Right atrium auricular region (tissue), 2 donors: ENCODE measurements at regions not wholly inside any gene's neighbourhood (a gene's known extent, or its start where the extent isn't known, plus 50 kb on each side); places are given as distances from the start of the nearest gene placed in this dataset.
"Not testable (repeated sequence)": the region's sequence is repeated elsewhere in the genome, so short reads cannot be mapped to it uniquely, and the experiment has no call there.

ENCODE experiments used
- DNase-seq: peaks from one replicate; pipeline ENCODE4 v3.0.0-alpha.2; 2019; ENCODE audit warnings: low spot score
- H3K27ac ChIP-seq, 2 donors: fragments of 200-600 bp; sonication (generic); 1 replicate in 1 of 2; 2 replicates in 1 of 2; pipeline ENCODE4 v1.5.1; 2016 to 2019
- H3K27me3 ChIP-seq, 2 donors: fragments of 200-600 bp; sonication (generic); one replicate each; pipeline versions ENCODE4 v1.5.1 to v1.6.0; 2017 to 2019
- H3K36me3 ChIP-seq: fragments of 200-600 bp; sonication (generic); one replicate; pipeline ENCODE4 v1.5.1; 2016
- H3K4me1 ChIP-seq, 2 donors: fragments of 200-600 bp; sonication (generic); one replicate each; pipeline versions ENCODE4 v1.5.1 to v1.6.0; 2017 to 2019
- H3K4me3 ChIP-seq, 2 donors: fragments of 200-600 bp; sonication (generic); 1 replicate in 1 of 2; 2 replicates in 1 of 2; pipeline ENCODE4 v1.5.1; 2017 to 2019; ENCODE audit warnings: mild to moderate bottlenecking in 1 of 2, moderate library complexity in 1 of 2
- H3K9me3 ChIP-seq, 2 donors: fragments of 200-600 bp; sonication (generic); one replicate each; pipeline ENCODE4 v1.5.1; 2019
- CTCF ChIP-seq, 2 donors: fragments of 200-600 bp; sonication (generic); IDR thresholded peaks; one replicate each; pipeline ENCODE4 v1.5.1; 2019; ENCODE audit warnings: antibody characterized with exemption in 2 of 2

DNA sequence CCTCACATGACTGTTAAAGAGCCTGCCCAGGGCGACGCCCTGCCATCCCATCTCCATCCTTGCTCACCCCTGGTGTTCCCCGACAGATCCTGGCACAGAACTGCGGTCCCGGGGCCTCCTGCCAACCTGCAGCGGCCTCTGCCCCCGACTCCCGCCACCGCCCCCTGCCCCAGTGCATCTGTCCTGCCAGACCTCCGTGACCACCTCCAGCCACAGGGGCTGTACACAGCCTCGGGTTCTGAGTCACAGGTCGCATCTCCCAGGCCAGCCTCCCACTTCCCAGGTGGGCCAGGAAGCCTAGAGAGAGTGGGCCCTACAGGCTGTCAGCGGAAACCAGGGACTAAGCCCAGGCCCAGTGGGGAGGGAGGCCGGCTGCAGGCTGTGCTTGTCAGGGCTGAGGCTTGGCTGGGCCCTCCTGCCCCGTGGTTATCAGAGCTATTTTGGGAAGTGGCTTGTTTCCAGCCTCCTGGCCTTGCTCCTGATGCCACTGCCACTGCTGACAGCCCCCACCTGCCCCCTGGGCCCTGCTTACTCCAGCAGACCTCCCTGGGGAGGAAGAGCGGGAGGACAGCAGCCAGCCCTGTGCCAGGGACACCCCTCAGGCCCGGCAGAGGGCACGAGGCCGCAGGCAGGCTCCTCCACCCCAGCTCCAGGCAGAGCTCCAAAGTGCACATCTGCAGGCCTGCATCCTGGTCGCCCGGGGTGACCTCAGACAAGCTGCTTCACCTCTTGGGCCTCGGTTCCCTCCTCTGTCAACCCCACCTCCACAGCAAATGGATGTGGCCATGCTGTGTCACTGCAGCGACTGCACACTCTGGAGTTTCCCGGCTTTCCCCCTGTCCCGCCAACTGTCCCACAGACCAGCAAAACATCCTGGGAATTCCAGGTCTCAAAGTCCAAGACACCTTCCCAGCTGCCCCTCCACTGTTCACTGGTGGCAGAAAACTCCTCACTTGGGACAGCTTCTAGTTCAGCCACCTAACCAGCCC, 124.1 kb upstream of the AKAP13 start:
- H3K27me3 ChIP-seq, H3K36me3 ChIP-seq, H3K9me3 ChIP-seq, H3K4me3 ChIP-seq, DNase-seq: not testable (repeated sequence)
- Histone ChIP-seq H3K4me1 (peaks cover 0 to 14% of the 10 kb centered on the region in 2 donors), H3K27ac (peak overlapping the region; percentile 78 to 80)

DNA sequence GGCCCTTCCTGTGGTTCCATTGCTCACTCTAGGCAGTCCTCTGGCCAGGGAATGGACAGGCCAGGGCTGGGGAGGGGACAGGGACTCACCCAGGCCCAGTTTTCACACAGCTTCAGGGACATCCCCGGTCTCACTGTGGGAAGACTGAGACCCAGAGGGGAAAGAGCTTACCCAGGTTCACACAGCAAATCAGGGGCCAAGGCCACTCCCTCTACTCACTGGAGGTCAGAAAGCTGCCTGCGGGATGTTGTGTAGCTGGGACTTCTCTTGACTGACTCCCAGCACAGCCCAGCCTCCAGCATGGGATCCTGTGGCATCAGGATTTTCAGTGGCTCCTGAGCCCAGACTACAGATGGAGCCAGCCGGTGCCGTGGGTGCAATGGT, 122.3 kb upstream of the AKAP13 start:
- not testable (repeated sequence) for H3K27ac ChIP-seq, DNase-seq, H3K9me3 ChIP-seq, H3K36me3 ChIP-seq, H3K4me3 ChIP-seq, H3K27me3 ChIP-seq
- peaks cover 0 to 14% of the 10 kb centered on the region in 2 donors for H3K4me1 ChIP-seq

GRCh38 chr15:85258559-85259209, 121.7 kb upstream of the AKAP13 start:
- H3K9me3 ChIP-seq, DNase-seq, H3K4me3 ChIP-seq, H3K27ac ChIP-seq, H3K27me3 ChIP-seq, H3K36me3 ChIP-seq: not testable (repeated sequence)
- peaks cover 0 to 14% of the 10 kb centered on the region in 2 donors for H3K4me1 ChIP-seq

GRCh38 chr15:85260526-85260925, 119.9 kb upstream of the AKAP13 start:
- H3K36me3 ChIP-seq, H3K4me1 ChIP-seq, DNase-seq, H3K27ac ChIP-seq, H3K9me3 ChIP-seq, H3K4me3 ChIP-seq, H3K27me3 ChIP-seq: not testable (repeated sequence)

DNA sequence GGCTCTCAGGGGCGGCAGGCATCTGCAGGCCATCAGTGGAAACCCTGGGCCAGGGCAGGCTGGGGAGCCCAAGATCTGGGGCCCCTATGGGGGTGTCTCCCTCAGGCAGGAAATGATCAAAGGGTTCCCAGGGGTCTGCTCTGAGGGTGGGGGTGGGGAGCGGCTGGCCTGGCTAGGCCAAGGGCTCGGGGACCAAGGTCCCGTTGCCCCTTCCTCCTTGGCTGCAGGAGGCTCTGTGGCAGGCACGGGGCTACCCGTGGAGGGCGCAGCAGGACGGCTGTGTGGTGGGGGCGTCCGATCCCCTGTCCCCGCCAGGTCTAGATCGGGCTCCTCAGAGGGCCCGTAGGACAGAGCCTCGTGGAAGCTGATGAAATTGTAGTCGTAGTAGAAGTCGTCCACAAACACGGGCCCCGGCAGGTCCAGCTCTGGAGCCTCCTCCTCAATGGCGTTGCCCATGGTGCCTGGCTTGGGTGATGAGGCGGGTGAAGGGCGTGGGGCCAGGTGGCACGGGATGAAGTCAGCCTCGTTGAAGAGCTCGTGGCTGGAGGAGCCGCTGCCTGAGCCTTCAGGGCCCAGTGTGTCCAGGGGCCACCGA, 117.8 kb upstream of the AKAP13 start:
- H3K36me3 ChIP-seq, H3K4me3 ChIP-seq, H3K27me3 ChIP-seq, H3K9me3 ChIP-seq, H3K4me1 ChIP-seq, H3K27ac ChIP-seq: not testable (repeated sequence)
- DNase-seq, result peak; percentile 44

DNA sequence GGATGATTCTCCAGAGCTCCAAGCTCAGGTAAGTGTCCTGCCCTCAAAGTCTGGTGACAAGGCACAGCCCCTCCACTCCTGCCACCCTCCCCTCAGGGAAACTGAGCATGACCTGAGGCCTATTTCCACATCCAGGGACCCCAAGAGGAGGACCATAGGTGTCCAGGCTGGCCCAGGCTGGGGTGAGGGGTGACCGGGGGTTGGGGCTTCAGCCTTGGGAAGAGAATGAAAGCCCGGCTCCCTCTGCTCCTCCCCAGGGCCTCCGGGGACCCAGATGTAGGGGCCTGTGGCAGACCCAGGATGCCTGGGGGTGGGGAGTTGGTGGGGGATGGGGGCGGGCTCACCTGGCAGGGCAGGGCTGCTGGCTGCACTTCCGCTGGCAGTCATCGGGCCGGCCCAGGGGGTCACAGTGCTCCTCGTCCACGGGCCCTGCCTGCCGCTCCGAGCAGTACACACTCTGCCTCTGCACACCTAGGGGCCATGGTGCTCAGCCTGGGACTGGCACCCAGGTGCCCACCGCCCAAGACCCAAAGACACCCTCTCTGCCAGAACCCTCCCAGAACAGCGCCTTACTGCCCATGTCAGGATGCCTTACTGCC, 116.5 kb upstream of the AKAP13 start:
- H3K9me3 ChIP-seq, H3K27me3 ChIP-seq, H3K4me1 ChIP-seq, H3K27ac ChIP-seq, H3K4me3 ChIP-seq, H3K36me3 ChIP-seq: not testable (repeated sequence)
- DNase-seq, result peak; percentile 7

DNA sequence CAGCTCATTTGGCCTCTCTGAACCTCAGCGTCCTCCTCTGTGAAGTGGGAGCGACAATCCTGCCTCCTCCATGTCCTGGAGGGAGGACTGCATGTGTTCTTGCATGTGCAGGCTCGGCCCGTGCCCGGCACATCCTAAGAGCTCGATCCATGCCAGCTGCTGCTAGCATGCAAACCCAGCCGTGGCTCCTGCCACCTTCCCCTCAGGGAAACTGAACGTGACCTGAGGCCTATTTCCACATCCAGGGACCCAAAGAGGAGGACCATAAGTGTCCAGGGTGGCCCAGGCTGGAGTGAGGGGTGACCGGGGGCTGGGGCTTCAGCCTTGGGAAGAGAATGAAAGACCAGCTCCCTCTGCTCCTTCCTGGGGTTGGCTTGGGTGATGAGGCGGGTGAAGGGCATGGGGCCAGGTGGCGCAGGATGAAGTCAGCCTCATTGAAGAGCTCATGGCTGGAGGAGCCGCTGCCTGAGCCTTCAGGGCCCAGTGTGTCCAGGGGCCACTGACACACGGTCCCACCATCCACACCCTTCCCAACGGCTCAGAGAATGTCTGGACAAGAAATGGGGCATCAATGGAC, 115.7 kb upstream of the AKAP13 start:
- H3K4me1 ChIP-seq, H3K27me3 ChIP-seq, H3K27ac ChIP-seq, H3K9me3 ChIP-seq, H3K36me3 ChIP-seq, H3K4me3 ChIP-seq: not testable (repeated sequence)
- peak; percentile 42 for DNase-seq

- H3K4me1 ChIP-seq, H3K27me3 ChIP-seq, H3K36me3 ChIP-seq, H3K9me3 ChIP-seq, H3K27ac ChIP-seq, H3K4me3 ChIP-seq: not testable (repeated sequence)
- peak; percentile 32 for DNase-seq
Measured at GRCh38 chr15:85267158-85267857, 113.1 kb upstream of the AKAP13 start.

DNA sequence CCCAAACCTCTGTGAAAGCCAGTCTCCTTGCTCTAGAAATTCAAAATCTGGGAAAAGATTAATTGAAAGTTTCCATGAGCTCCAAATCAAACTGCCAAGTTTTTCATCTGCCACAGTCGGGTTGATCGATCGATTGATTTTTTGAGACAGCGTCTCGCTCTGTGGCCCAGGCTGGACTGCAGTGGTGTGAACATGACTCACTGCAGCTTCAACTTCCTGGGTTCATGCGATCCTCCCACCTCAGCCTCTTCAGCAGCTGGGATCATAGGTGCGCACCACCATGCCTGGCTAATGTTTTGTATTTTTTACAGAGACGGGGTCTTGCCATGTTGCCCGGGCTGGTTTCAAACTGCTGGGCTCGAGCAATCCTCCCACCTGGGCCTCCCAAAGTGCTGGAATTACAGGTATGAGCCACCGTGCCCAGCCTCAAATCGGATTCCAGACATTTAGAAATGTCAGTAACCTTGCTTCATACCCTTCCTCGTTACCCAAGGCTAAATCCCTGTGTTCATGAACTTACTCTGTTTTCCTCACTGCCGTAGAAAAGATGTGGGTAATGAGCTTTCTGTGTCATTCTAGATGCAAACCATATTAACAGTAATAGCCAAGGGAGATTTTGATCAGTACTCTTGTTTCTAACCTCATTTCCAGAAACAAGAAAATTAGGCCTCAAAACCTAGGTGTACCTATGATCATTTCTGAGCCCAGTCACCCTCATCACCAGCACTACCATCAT, 105.9 kb upstream of the AKAP13 start:
- no peak overlapping the region for H3K4me3 ChIP-seq

More for the DNA sequence above, 105.9 kb upstream of the AKAP13 start:
- Histone ChIP-seq H3K4me1 (no peaks in the 10 kb centered on the region), H3K9me3 (no peaks in the 10 kb centered on the region), H3K36me3 (no peaks in the 10 kb centered on the region), H3K27ac (no peak overlapping the region), H3K27me3 (no peaks in the 10 kb centered on the region)
- DNase-seq, result no peak
- no peak for TF ChIP-seq CTCF (IDR thresholded peaks at IDR 0.05)
